Stomach (tissue), 8 donors: ENCODE measurements at regions not wholly inside any gene's neighbourhood (a gene's known extent, or its start where the extent isn't known, plus 50 kb on each side); places are given as distances from the start of the nearest gene placed in this dataset.

Experiments
- DNase-seq, 2 donors: peaks; one replicate each; pipeline versions ENCODE4 v3.0.0 to v3.0.0-alpha.2; 2013 to 2019
- H3K27ac ChIP-seq, 5 donors: fragments of 200-600 bp in 4 of 5; sonication (generic) in 4 of 5; one replicate each; pipeline ENCODE4 v1.5.1; 2013 to 2019; ENCODE audit warnings: mild to moderate bottlenecking in 1 of 5, moderate library complexity in 1 of 5
- H3K27me3 ChIP-seq, 3 donors: fragments of 200-600 bp; sonication (generic); one replicate each; pipeline ENCODE4 v1.5.1; 2017 to 2019; ENCODE audit warnings: mixed run types in 1 of 3
- H3K36me3 ChIP-seq, 4 donors: fragments of 200-600 bp; sonication (generic); 1 replicate in 3 of 4; 2 replicates in 1 of 4; pipeline ENCODE4 v1.5.1; 2016 to 2019
- H3K4me1 ChIP-seq, 4 donors: fragments of 200-600 bp; sonication (generic); one replicate each; pipeline ENCODE4 v1.5.1; 2016 to 2019
- H3K4me3 ChIP-seq, 4 donors: fragments of 200-600 bp; sonication (generic) in 3 of 4; one replicate each; pipeline ENCODE4 v1.5.1; 2016 to 2019; ENCODE audit warnings: mild to moderate bottlenecking in 1 of 4
- H3K9me3 ChIP-seq, 4 donors: fragments of 200-600 bp; sonication (generic); one replicate each; pipeline ENCODE4 v1.5.1; 2016 to 2019
- CTCF ChIP-seq, 7 experiments: fragments of 450-650 bp in 4 of 7; fragments of 200-600 bp in 3 of 7; sonication (generic) in 3 of 7; IDR thresholded peaks; one replicate each; pipeline ENCODE4 v1.5.1; 2016 to 2019; ENCODE audit warnings: antibody characterized with exemption in 7 of 7, control low read depth in 2 of 7, mild to moderate bottlenecking in 1 of 7
- EP300 ChIP-seq: sonication (generic); formaldehyde crosslinking; IDR thresholded peaks from one replicate; pipeline ENCODE4 v1.6.1; 2017; ENCODE audit warnings: antibody characterized with exemption
- POLR2A ChIP-seq, 4 donors: fragments of 450-650 bp; IDR thresholded peaks; one replicate each; pipeline ENCODE4 v1.6.1; 2016; ENCODE audit warnings: antibody characterized with exemption in 4 of 4, control low read depth in 2 of 4, mild to moderate bottlenecking in 1 of 4, moderate library complexity in 1 of 4
- POLR2AphosphoS5 ChIP-seq, 3 donors: sonication (generic); formaldehyde crosslinking; IDR thresholded peaks; one replicate each; pipeline ENCODE4 v1.6.1; 2016; ENCODE audit warnings: antibody characterized with exemption in 3 of 3
- WGBS, 5 donors: extraction: QIAGEN DNeasy Blood & Tissue Kit in 3 of 5; methylation state at CpG; one replicate each; pipeline versions ENCODE4 v1.1.5 to v1.1.7; 2013 to 2018; 5-methylcytosine and 5-hydroxymethylcytosine counted together
- intact Hi-C: fragments of 100-400 bp; cut with DNase I; formaldehyde crosslinking; loops from one replicate; pipeline ENCODE4 v1.15.1; 2023; ENCODE audit warnings: low total_unique reads
- donor health status: healthy with polysubstance abuse.
- donor health status: Bipolar disorder and iron deficiency.
- donor health status: healthy.

GRCh38 chr4:24015782-24016181, 125.9 kb upstream of the PPARGC1A start:
- Histone ChIP-seq H3K27me3 (no peaks in the 10 kb centered on the region), H3K27ac (no peak overlapping the region), H3K9me3 (no peaks in the 10 kb centered on the region), H3K36me3 (no peaks in the 10 kb centered on the region), H3K4me3 (no peak overlapping the region), H3K4me1 (no peaks in the 10 kb centered on the region)
- TF ChIP-seq CTCF (IDR thresholded peaks at IDR 0.05) = no peak
- DNase-seq = no peak
- WGBS, 5 donors = 36 to 64% (median 52%) methylated on average over 1 of the region's 1 CpG
- intact Hi-C loops = no loop called here

GRCh38 chr4:24013668-24014422, 124.0 kb upstream of the PPARGC1A start:
- no peaks in the 10 kb centered on the region for H3K27me3 ChIP-seq
- TF ChIP-seq CTCF (IDR thresholded peaks at IDR 0.05) (no peak), POLR2AphosphoS5 (IDR thresholded peaks at IDR 0.05) (no peak), POLR2A (IDR thresholded peaks at IDR 0.05) (no peak), EP300 (no peak)
- H3K9me3 ChIP-seq = no peaks in the 10 kb centered on the region
- no peak for DNase-seq
- H3K4me1 ChIP-seq = no peaks in the 10 kb centered on the region
- no peak overlapping the region for H3K27ac ChIP-seq
- intact Hi-C loops = no loop called here
- 67 to 78% (median 73%) methylated on average over 8 of the region's 8 CpGs for WGBS, 5 donors
- no peak overlapping the region for H3K4me3 ChIP-seq
- no peaks in the 10 kb centered on the region for H3K36me3 ChIP-seq

GRCh38 chr4:24010994-24011393, 121.1 kb upstream of the PPARGC1A start:
- H3K36me3 ChIP-seq = no peaks in the 10 kb centered on the region
- TF ChIP-seq CTCF (IDR thresholded peaks at IDR 0.05) (no peak), POLR2A (IDR thresholded peaks at IDR 0.05) (no peak), POLR2AphosphoS5 (IDR thresholded peaks at IDR 0.05) (no peak), EP300 (no peak)
- intact Hi-C loops = no loop called here
- no peak overlapping the region for H3K4me3 ChIP-seq
- no peaks in the 10 kb centered on the region for H3K4me1 ChIP-seq
- H3K9me3 ChIP-seq = no peaks in the 10 kb centered on the region
- H3K27ac ChIP-seq = no peak overlapping the region
- 50 to 77% (median 68%) methylated on average over 1 of the region's 1 CpG for WGBS, 5 donors
- no peaks in the 10 kb centered on the region for H3K27me3 ChIP-seq
- DNase-seq = no peak

GRCh38 chr4:24010573-24010972, 120.7 kb upstream of the PPARGC1A start:
- H3K4me1 ChIP-seq = no peaks in the 10 kb centered on the region
- no peaks in the 10 kb centered on the region for H3K36me3 ChIP-seq
- intact Hi-C loops = no loop called here
- no peaks in the 10 kb centered on the region for H3K9me3 ChIP-seq
- no peak overlapping the region for H3K4me3 ChIP-seq
- no peak overlapping the region for H3K27ac ChIP-seq
- 22 to 50% (median 36%) methylated on average over 3 of the region's 3 CpGs for WGBS, 5 donors
- DNase-seq = no peak
- no peaks in the 10 kb centered on the region for H3K27me3 ChIP-seq
- TF ChIP-seq EP300 (no peak), POLR2A (IDR thresholded peaks at IDR 0.05) (no peak), CTCF (IDR thresholded peaks at IDR 0.05) (no peak), POLR2AphosphoS5 (IDR thresholded peaks at IDR 0.05) (no peak)
